ENCODE measurements at regions not wholly inside any gene's neighbourhood (a gene's known extent, or its start where the extent isn't known, plus 50 kb on each side); places are given as distances from the start of the nearest gene placed in this dataset.
A peak's percentile ranks its signal among the peaks of the same experiment; 100 is the strongest.

- Histone ChIP-seq H3K27me3 (ENCODE audit: control insufficient read depth in 3 of 3, insufficient read depth in 3 of 3, low read length in 2 of 3) (no peaks in the 10 kb centered on the region), H3K27ac (ENCODE audit: low read depth in 1 of 2, low read length in 1 of 2) (no peak overlapping the region), H3K4me3 (no peak overlapping the region), H3K9me3 (ENCODE audit: control insufficient read depth in 4 of 4, insufficient read depth in 3 of 4, low read length in 3 of 4) (no peaks in the 10 kb centered on the region), H3K36me3 (ENCODE audit: control insufficient read depth in 4 of 4, insufficient read depth in 4 of 4, low read length in 4 of 4) (no peaks in the 10 kb centered on the region), H3K4me1 (ENCODE audit: control insufficient read depth in 5 of 5, insufficient read depth in 5 of 5, low read length in 5 of 5) (peaks cover 0 to 21% (median 9%) of the 10 kb centered on the region in 5 donors), H3K9ac (ENCODE audit: insufficient read depth in 1 of 2, low read length in 2 of 2) (no peak overlapping the region)
- WGBS, 2 donors = 92% methylated on average over 33 to 34 of the region's 34 CpGs
- no peak for DNase-seq
- TF ChIP-seq CTCF (IDR thresholded peaks at IDR 0.05; ENCODE audit: control extremely low read depth, extremely low read depth) = no peak
- no peak for ATAC-seq (ENCODE audit: insufficient read depth, low FRiP score)
Measured at GRCh38 chr6:170128811-170129681, 161.8 kb downstream of the DLL1 start.

GRCh38 chr6:170128346-170128745, 162.5 kb downstream of the DLL1 start:
- WGBS, 2 donors = 93 to 96% methylated on average over 10 of the region's 10 CpGs
- no peak for ATAC-seq (ENCODE audit: insufficient read depth, low FRiP score)
- DNase-seq = peak in 1 of 3 donors; percentile 10

GRCh38 chr6:170127151-170127550, 163.7 kb downstream of the DLL1 start:
- Histone ChIP-seq H3K27ac (ENCODE audit: low read depth in 1 of 2, low read length in 1 of 2) (no peak overlapping the region), H3K9me3 (ENCODE audit: control insufficient read depth in 4 of 4, insufficient read depth in 3 of 4, low read length in 3 of 4) (no peaks in the 10 kb centered on the region), H3K4me1 (ENCODE audit: control insufficient read depth in 5 of 5, insufficient read depth in 5 of 5, low read length in 5 of 5) (peaks cover 0 to 15% (median 9%) of the 10 kb centered on the region in 5 donors), H3K4me3 (no peak overlapping the region), H3K9ac (ENCODE audit: insufficient read depth in 1 of 2, low read length in 2 of 2) (no peak overlapping the region), H3K36me3 (ENCODE audit: control insufficient read depth in 4 of 4, insufficient read depth in 4 of 4, low read length in 4 of 4) (no peaks in the 10 kb centered on the region), H3K27me3 (ENCODE audit: control insufficient read depth in 3 of 3, insufficient read depth in 3 of 3, low read length in 2 of 3) (no peaks in the 10 kb centered on the region)
- WGBS, 2 donors = 89 to 95% methylated on average over 9 of the region's 9 CpGs
- no peak for TF ChIP-seq CTCF (IDR thresholded peaks at IDR 0.05; ENCODE audit: control extremely low read depth, extremely low read depth)
- ATAC-seq (ENCODE audit: insufficient read depth, low FRiP score) (no peak), DNase-seq (no peak)

More at GRCh38 chr6:170128346-170128745, 162.5 kb downstream of the DLL1 start:
- Histone ChIP-seq H3K4me1 (ENCODE audit: control insufficient read depth in 5 of 5, insufficient read depth in 5 of 5, low read length in 5 of 5) (peaks cover 0 to 15% (median 9%) of the 10 kb centered on the region in 5 donors), H3K9me3 (ENCODE audit: control insufficient read depth in 4 of 4, insufficient read depth in 3 of 4, low read length in 3 of 4) (no peaks in the 10 kb centered on the region), H3K9ac (ENCODE audit: insufficient read depth in 1 of 2, low read length in 2 of 2) (no peak overlapping the region), H3K4me3 (no peak overlapping the region), H3K27me3 (ENCODE audit: control insufficient read depth in 3 of 3, insufficient read depth in 3 of 3, low read length in 2 of 3) (no peaks in the 10 kb centered on the region), H3K27ac (ENCODE audit: low read depth in 1 of 2, low read length in 1 of 2) (no peak overlapping the region), H3K36me3 (ENCODE audit: control insufficient read depth in 4 of 4, insufficient read depth in 4 of 4, low read length in 4 of 4) (no peaks in the 10 kb centered on the region)
- no peak for TF ChIP-seq CTCF (IDR thresholded peaks at IDR 0.05; ENCODE audit: control extremely low read depth, extremely low read depth)

Data from lung (tissue), 11 donors.